WTC11 (cell line): ENCODE measurements at regions not wholly inside any gene's neighbourhood (a gene's known extent, or its start where the extent isn't known, plus 50 kb on each side); places are given as distances from the start of the nearest gene placed in this dataset.

Experiments
- GABPB1 ChIP-seq: sonication (generic); formaldehyde crosslinking; IDR thresholded peaks from 2 replicates; pipeline ENCODE4 v1.8.1; 2023; ENCODE audit warnings: mild to moderate bottlenecking, missing genetic modification reagents
- MXD4 ChIP-seq: fragments of 250-450 bp; sonication (Bioruptor Pico); IDR thresholded peaks from 2 replicates; pipeline ENCODE4 v1.8.0; 2021; ENCODE audit warnings: mild to moderate bottlenecking, moderate library complexity, borderline replicate concordance
- TF ChIP-seq, protein P1 (sequence below): sonication (generic); formaldehyde crosslinking; IDR thresholded peaks from 2 replicates; pipeline ENCODE4 v1.8.0; 2022; ENCODE audit warnings: mild to moderate bottlenecking, missing genetic modification reagents
- TF ChIP-seq, protein P2 (sequence below): fragments of 200-600 bp; IDR thresholded peaks from 2 replicates; pipeline ENCODE4 v1.8.0; 2022; ENCODE audit warnings: antibody characterized with exemption

DNA sequence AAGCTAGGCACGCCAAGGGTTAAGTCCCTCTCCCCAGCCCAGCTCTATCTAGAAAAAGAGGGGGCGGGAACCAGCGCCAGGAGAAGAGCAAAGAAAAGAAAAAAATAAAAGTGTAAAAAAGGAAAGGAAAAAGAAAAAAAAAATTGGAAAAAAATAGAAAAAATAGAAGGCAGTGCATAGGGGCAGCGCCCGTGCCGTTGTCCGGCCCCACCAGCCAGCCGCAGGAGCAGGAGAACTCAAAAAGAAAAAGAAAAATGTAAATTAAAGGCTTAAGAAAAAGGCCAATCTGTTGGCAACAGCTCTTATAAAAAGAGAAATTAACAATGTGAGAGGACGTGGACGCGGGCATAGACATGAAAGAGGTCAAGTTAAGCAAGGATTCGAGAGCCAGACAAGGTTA lies 105.4 kb upstream of the ZNF98 start:
- TF ChIP-seq, protein P1, sequence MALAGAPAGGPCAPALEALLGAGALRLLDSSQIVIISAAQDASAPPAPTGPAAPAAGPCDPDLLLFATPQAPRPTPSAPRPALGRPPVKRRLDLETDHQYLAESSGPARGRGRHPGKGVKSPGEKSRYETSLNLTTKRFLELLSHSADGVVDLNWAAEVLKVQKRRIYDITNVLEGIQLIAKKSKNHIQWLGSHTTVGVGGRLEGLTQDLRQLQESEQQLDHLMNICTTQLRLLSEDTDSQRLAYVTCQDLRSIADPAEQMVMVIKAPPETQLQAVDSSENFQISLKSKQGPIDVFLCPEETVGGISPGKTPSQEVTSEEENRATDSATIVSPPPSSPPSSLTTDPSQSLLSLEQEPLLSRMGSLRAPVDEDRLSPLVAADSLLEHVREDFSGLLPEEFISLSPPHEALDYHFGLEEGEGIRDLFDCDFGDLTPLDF (CRISPR knock-in tag), result no peak
- TF ChIP-seq GABPB1 (no peak), MXD4 (CRISPR knock-in tag) (no peak)
- TF ChIP-seq, protein P2, sequence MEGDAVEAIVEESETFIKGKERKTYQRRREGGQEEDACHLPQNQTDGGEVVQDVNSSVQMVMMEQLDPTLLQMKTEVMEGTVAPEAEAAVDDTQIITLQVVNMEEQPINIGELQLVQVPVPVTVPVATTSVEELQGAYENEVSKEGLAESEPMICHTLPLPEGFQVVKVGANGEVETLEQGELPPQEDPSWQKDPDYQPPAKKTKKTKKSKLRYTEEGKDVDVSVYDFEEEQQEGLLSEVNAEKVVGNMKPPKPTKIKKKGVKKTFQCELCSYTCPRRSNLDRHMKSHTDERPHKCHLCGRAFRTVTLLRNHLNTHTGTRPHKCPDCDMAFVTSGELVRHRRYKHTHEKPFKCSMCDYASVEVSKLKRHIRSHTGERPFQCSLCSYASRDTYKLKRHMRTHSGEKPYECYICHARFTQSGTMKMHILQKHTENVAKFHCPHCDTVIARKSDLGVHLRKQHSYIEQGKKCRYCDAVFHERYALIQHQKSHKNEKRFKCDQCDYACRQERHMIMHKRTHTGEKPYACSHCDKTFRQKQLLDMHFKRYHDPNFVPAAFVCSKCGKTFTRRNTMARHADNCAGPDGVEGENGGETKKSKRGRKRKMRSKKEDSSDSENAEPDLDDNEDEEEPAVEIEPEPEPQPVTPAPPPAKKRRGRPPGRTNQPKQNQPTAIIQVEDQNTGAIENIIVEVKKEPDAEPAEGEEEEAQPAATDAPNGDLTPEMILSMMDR, result no peak
